K562 (cell line): ENCODE measurements at regions not wholly inside any gene's neighbourhood (a gene's known extent, or its start where the extent isn't known, plus 50 kb on each side); places are given as distances from the start of the nearest gene placed in this dataset.

Source experiments
- E2F8 ChIP-seq: fragments of 450-650 bp; IDR thresholded peaks from 2 replicates; pipeline ENCODE4 v1.7.1; 2018; ENCODE audit warnings: mild to moderate bottlenecking, low read depth; ENCODE audit not compliant: partially characterized antibody
- GATAD2A ChIP-seq: fragments of 450-650 bp; IDR thresholded peaks from 2 replicates; pipeline ENCODE4 v1.6.1; 2017
- MLX ChIP-seq, 2 experiments: fragments of 450-650 bp in 1 of 2; sonication (generic) in 1 of 2; formaldehyde crosslinking; conservative IDR thresholded peaks; 2 replicates each; pipeline versions ENCODE4 v1.4.0 to v1.8.1; 2020 to 2022; ENCODE audit warnings: mild to moderate bottlenecking in 1 of 2, missing genetic modification reagents in 1 of 2
- RB1 ChIP-seq: fragments of 450-650 bp; IDR thresholded peaks from 2 replicates; pipeline ENCODE4 v1.6.1; 2017; ENCODE audit warnings: low read depth, mild to moderate bottlenecking
- TBP ChIP-seq: optimal IDR thresholded peaks from 2 replicates; pipeline ENCODE3; 2011; ENCODE audit warnings: low read depth, low read length, improper control_type of control experiment
- ZNF263 ChIP-seq: sonication (generic); formaldehyde crosslinking; IDR thresholded peaks from 2 replicates; pipeline ENCODE4 v1.8.0; 2022; ENCODE audit warnings: mild to moderate bottlenecking, missing genetic modification reagents, borderline replicate concordance
- TF ChIP-seq, protein P1 (sequence below), 2 experiments: fragments of 450-650 bp in 1 of 2; sonication (generic) in 1 of 2; formaldehyde crosslinking in 1 of 2; IDR thresholded peaks in 1 of 2; conservative IDR thresholded peaks in 1 of 2; 2 replicates each; pipeline versions ENCODE4 v1.6.1 to v1.8.1; 2016 to 2023; ENCODE audit warnings: mild to moderate bottlenecking in 2 of 2, moderate library complexity in 2 of 2, inconsistent platforms in 1 of 2, missing genetic modification reagents in 1 of 2

DNA sequence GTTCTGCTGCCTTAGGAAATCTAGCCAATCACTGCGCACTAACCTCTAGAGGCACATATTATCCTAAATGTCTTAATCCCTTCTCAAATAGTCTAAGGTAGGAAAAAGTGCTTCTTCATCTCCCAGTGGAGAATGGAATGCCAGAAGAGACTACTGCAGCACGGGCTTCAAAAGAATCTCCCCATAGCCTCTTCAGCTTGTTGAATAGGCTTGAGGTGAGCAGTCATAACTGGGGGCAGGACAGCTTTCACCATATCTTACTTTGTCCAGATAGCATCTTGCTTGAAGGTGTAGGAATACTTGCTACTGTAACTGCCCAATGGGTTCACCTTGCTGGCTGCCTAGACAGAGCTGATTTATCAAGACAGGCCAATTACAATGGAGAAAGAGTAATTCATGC is 88.8 kb downstream of the MBL2 start:
- TF ChIP-seq RB1 (no peak), ZNF263 (no peak), TBP (no peak), MLX (CRISPR knock-in tag; conservative IDR thresholded peaks at IDR 0.05) (no peak), E2F8 (no peak), GATAD2A (no peak)
- TF ChIP-seq, protein P1, sequence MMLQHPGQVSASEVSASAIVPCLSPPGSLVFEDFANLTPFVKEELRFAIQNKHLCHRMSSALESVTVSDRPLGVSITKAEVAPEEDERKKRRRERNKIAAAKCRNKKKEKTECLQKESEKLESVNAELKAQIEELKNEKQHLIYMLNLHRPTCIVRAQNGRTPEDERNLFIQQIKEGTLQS (IDR thresholded peaks at IDR 0.05), result no peak
- TF ChIP-seq, protein P1 (CRISPR knock-in tag; conservative IDR thresholded peaks at IDR 0.05), result no peak
